CD14-positive monocyte (primary cell): ENCODE measurements at regions not wholly inside any gene's neighbourhood (a gene's known extent, or its start where the extent isn't known, plus 50 kb on each side); places are given as distances from the start of the nearest gene placed in this dataset.

Experiments
- DNase-seq, 3 donors: peaks; one replicate each; pipeline ENCODE4 v3.0.0-alpha.2; 2011 to 2022
- H2AFZ ChIP-seq: 2 replicates; pipeline ENCODE4 v1.6.0; 2012; ENCODE audit warnings: mild to moderate bottlenecking, low read depth, low read length, inconsistent platforms; ENCODE audit not compliant: insufficient read depth, poor library complexity, severe bottlenecking
- H3K27ac ChIP-seq, 2 donors: 1 replicate in 1 of 2; 2 replicates in 1 of 2; pipeline ENCODE4 v1.5.1; 2012 to 2013; ENCODE audit warnings: low read length in 2 of 2, control low read depth in 1 of 2, inconsistent platforms in 1 of 2, low read depth in 1 of 2, mild to moderate bottlenecking in 1 of 2
- H3K27me3 ChIP-seq, 2 donors: one replicate each; pipeline versions ENCODE4 v1.6.0 to v1.6.1; 2011 to 2013; ENCODE audit warnings: low read length in 2 of 2; ENCODE audit not compliant: control insufficient read depth in 2 of 2, insufficient read depth in 2 of 2
- H3K36me3 ChIP-seq, 2 donors: replicated peaks in 1 of 2; 1 replicate in 1 of 2; 2 replicates in 1 of 2; pipeline versions ENCODE4 v1.5.1 to v1.6.1; 2012 to 2013; ENCODE audit warnings: low read length in 2 of 2, control low read depth in 1 of 2, inconsistent platforms in 1 of 2, mild to moderate bottlenecking in 1 of 2; ENCODE audit not compliant: insufficient read depth in 2 of 2, control insufficient read depth in 1 of 2
- H3K4me1 ChIP-seq, 2 donors: 1 replicate in 1 of 2; 2 replicates in 1 of 2; pipeline versions ENCODE4 v1.5.1 to v1.6.1; 2012 to 2013; ENCODE audit warnings: low read length in 2 of 2, control low read depth in 1 of 2, inconsistent platforms in 1 of 2, mild to moderate bottlenecking in 1 of 2, moderate library complexity in 1 of 2; ENCODE audit not compliant: insufficient read depth in 2 of 2, control insufficient read depth in 1 of 2
- H3K4me2 ChIP-seq: replicated peaks from 2 replicates; pipeline ENCODE3; 2012; ENCODE audit warnings: low read length, moderate library complexity, mild to moderate bottlenecking; ENCODE audit not compliant: poor library complexity, severe bottlenecking; ENCODE audit errors: extremely low read depth
- H3K4me3 ChIP-seq, 3 experiments: fragments of 200-600 bp in 1 of 3; sonication (generic) in 1 of 3; replicated peaks in 1 of 3; 1 replicate in 2 of 3; 2 replicates in 1 of 3; pipeline ENCODE4 v1.5.1; 2011 to 2013; ENCODE audit warnings: low read length in 3 of 3, mild to moderate bottlenecking in 3 of 3, control low read depth in 2 of 3, low read depth in 2 of 3, inconsistent platforms in 1 of 3, moderate library complexity in 1 of 3
- H3K79me2 ChIP-seq: 2 replicates; pipeline ENCODE4 v1.6.0; 2012; ENCODE audit warnings: mild to moderate bottlenecking, control low read depth, inconsistent platforms, low read length, moderate library complexity; ENCODE audit not compliant: insufficient read depth
- H3K9ac ChIP-seq: 2 replicates; pipeline ENCODE4 v1.6.0; 2017; ENCODE audit warnings: low read length, mild to moderate bottlenecking; ENCODE audit not compliant: insufficient read depth, poor library complexity, severe bottlenecking
- H3K9me3 ChIP-seq, 2 donors: replicated peaks in 1 of 2; 1 replicate in 1 of 2; 2 replicates in 1 of 2; pipeline versions ENCODE4 v1.5.1 to v1.6.1; 2012 to 2013; ENCODE audit warnings: low read length in 2 of 2, control low read depth in 1 of 2; ENCODE audit not compliant: control insufficient read depth in 1 of 2, insufficient read depth in 1 of 2
- H4K20me1 ChIP-seq: 2 replicates; pipeline ENCODE4 v1.6.0; 2012; ENCODE audit warnings: mild to moderate bottlenecking, low read length, control low read depth, moderate library complexity; ENCODE audit not compliant: insufficient read depth
- H3K27ac Mint-ChIP-seq, 7 donors: one replicate each; pipeline ENCODE4 v1.8.0; 2020; ENCODE audit warnings: mild to moderate bottlenecking in 7 of 7, mixed read lengths in 7 of 7, moderate library complexity in 6 of 7, inconsistent platforms in 2 of 7
- H3K27me3 Mint-ChIP-seq, 3 donors: one replicate each; pipeline ENCODE4 v1.8.0; 2021 to 2022; ENCODE audit warnings: low read depth in 3 of 3, mild to moderate bottlenecking in 3 of 3, mixed read lengths in 3 of 3, moderate library complexity in 3 of 3, inconsistent platforms in 1 of 3
- H3K36me3 Mint-ChIP-seq, 2 donors: one replicate each; pipeline ENCODE4 v1.8.0; 2020; ENCODE audit warnings: mixed read lengths in 2 of 2, inconsistent platforms in 1 of 2, mild to moderate bottlenecking in 1 of 2
- H3K4me1 Mint-ChIP-seq: one replicate; pipeline ENCODE4 v1.8.0; 2020; ENCODE audit warnings: mild to moderate bottlenecking, mixed read lengths
- H3K4me3 Mint-ChIP-seq, 2 donors: one replicate each; pipeline ENCODE4 v1.8.0; 2020; ENCODE audit warnings: mild to moderate bottlenecking in 2 of 2, mixed read lengths in 2 of 2, moderate library complexity in 1 of 2
- H3K9me3 Mint-ChIP-seq, 7 donors: one replicate each; pipeline ENCODE4 v1.8.0; 2020 to 2022; ENCODE audit warnings: mixed read lengths in 7 of 7, mild to moderate bottlenecking in 6 of 7, moderate library complexity in 6 of 7, inconsistent platforms in 2 of 7
- WGBS: methylation state at CpG from one replicate; pipeline ENCODE4 v1.1.5; 2013; ENCODE audit warnings: missing lambda C conversion rate; ENCODE audit not compliant: insufficient coverage; 5-methylcytosine and 5-hydroxymethylcytosine counted together
- intact Hi-C, 2 donors: fragments of 100-400 bp; cut with micrococcal nuclease; formaldehyde crosslinking; loops; one replicate each; pipeline versions ENCODE4 v1.15.0 to v1.15.1; 2023
- TF ChIP-seq, protein P1 (sequence below): fragments of 200-600 bp; IDR thresholded peaks from one replicate; pipeline ENCODE4 v1.8.0; 2022; ENCODE audit warnings: antibody characterized with exemption, mild to moderate bottlenecking

GRCh38 chr18:60172030-60172429 lies 200.5 kb downstream of the MC4R start:
- intact Hi-C loops, result no loop called here
- H4K20me1 ChIP-seq, result no peaks in the 10 kb centered on the region
- H3K36me3 ChIP-seq, result no peaks in the 10 kb centered on the region
- no CpG with 5 or more reads among the region's 2 CpGs for WGBS
- no peaks in the 10 kb centered on the region for H3K4me1 Mint-ChIP-seq
- H3K4me3 Mint-ChIP-seq, result no peak overlapping the region
- H3K9ac ChIP-seq, result no peak overlapping the region
- H3K4me2 ChIP-seq, result no peak overlapping the region
- no peak overlapping the region for H3K27ac Mint-ChIP-seq
- H3K9me3 ChIP-seq, result peaks cover 0 to 2% of the 10 kb centered on the region in 2 donors
- no peaks in the 10 kb centered on the region for H3K36me3 Mint-ChIP-seq
- DNase-seq, result no peak
- H3K4me3 ChIP-seq, result no peak overlapping the region
- no peaks in the 10 kb centered on the region for H3K27me3 Mint-ChIP-seq
- TF ChIP-seq, protein P1, sequence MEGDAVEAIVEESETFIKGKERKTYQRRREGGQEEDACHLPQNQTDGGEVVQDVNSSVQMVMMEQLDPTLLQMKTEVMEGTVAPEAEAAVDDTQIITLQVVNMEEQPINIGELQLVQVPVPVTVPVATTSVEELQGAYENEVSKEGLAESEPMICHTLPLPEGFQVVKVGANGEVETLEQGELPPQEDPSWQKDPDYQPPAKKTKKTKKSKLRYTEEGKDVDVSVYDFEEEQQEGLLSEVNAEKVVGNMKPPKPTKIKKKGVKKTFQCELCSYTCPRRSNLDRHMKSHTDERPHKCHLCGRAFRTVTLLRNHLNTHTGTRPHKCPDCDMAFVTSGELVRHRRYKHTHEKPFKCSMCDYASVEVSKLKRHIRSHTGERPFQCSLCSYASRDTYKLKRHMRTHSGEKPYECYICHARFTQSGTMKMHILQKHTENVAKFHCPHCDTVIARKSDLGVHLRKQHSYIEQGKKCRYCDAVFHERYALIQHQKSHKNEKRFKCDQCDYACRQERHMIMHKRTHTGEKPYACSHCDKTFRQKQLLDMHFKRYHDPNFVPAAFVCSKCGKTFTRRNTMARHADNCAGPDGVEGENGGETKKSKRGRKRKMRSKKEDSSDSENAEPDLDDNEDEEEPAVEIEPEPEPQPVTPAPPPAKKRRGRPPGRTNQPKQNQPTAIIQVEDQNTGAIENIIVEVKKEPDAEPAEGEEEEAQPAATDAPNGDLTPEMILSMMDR, result no peak
- peaks cover 0 to 4% (median 0%) of the 10 kb centered on the region in 7 donors for H3K9me3 Mint-ChIP-seq
- no peak overlapping the region for H2AFZ ChIP-seq
- no peaks in the 10 kb centered on the region for H3K79me2 ChIP-seq
- H3K4me1 ChIP-seq, result no peaks in the 10 kb centered on the region
- H3K27ac ChIP-seq, result no peak overlapping the region
- H3K27me3 ChIP-seq, result no peaks in the 10 kb centered on the region

GRCh38 chr18:60163622-60164021 lies 209.0 kb downstream of the MC4R start:
- Histone ChIP-seq H4K20me1 (no peaks in the 10 kb centered on the region), H3K4me2 (no peak overlapping the region), H2AFZ (no peak overlapping the region), H3K79me2 (no peaks in the 10 kb centered on the region), H3K27ac (no peak overlapping the region), H3K4me3 (no peak overlapping the region), H3K36me3 (no peaks in the 10 kb centered on the region), H3K9me3 (peaks cover 0 to 2% of the 10 kb centered on the region in 2 donors), H3K27me3 (no peaks in the 10 kb centered on the region), H3K9ac (no peak overlapping the region), H3K4me1 (no peaks in the 10 kb centered on the region)
- Mint-ChIP-seq H3K36me3 (no peaks in the 10 kb centered on the region), H3K27ac (no peak overlapping the region), H3K9me3 (peaks cover 0 to 4% (median 0%) of the 10 kb centered on the region in 7 donors), H3K4me3 (no peak overlapping the region), H3K27me3 (peaks cover 0 to 1% (median 0%) of the 10 kb centered on the region in 3 donors), H3K4me1 (no peaks in the 10 kb centered on the region)
- WGBS, result 58% methylated on average over 2 of the region's 5 CpGs
- TF ChIP-seq, protein P1, result no peak
- intact Hi-C loops, result no loop called here
- DNase-seq, result no peak
